ENCODE measurements at regions not wholly inside any gene's neighbourhood (a gene's known extent, or its start where the extent isn't known, plus 50 kb on each side); places are given as distances from the start of the nearest gene placed in this dataset.

DNA sequence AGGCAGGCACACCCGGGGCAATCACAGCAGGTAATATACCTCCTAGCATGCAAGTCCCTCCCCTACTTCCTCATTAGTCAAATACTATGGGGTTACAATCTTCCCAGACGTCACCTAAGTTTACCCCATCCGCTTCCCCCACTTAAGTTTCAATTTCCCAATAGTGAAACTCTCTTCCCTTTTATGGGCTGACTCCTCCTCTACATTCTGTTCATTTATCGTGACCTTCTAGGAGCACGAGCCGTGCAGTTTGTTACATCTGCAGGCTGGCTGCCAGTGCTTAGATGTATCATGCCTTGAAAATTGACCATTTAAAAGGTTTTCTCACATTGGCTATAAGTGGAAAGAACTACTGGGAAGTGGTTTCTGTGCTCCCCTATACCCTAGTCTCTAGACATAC, 1357.8 kb upstream of the CRIM1 start:
- no peaks in the 10 kb centered on the region for H4K20me1 ChIP-seq (ENCODE audit: control insufficient read depth, insufficient read depth, low read depth, low read length)
- H3K9me2 ChIP-seq (replicated peaks; ENCODE audit: control insufficient read depth, low read length), result no peaks in the 10 kb centered on the region
- no peaks in the 10 kb centered on the region for H3K9me3 ChIP-seq (ENCODE audit: control insufficient read depth, insufficient read depth, low read length)
- H3F3A ChIP-seq (ENCODE audit: control insufficient read depth, insufficient read depth), result no peaks in the 10 kb centered on the region
- H3K4me2 ChIP-seq (ENCODE audit: low read length), result no peak overlapping the region
- no peaks in the 10 kb centered on the region for H3K27me3 ChIP-seq (ENCODE audit: control insufficient read depth, low read length)
- no peak for TF ChIP-seq EZH2phosphoT487 (IDR thresholded peaks at IDR 0.05; ENCODE audit: borderline replicate concordance, low read length)
- TF ChIP-seq, protein P1, sequence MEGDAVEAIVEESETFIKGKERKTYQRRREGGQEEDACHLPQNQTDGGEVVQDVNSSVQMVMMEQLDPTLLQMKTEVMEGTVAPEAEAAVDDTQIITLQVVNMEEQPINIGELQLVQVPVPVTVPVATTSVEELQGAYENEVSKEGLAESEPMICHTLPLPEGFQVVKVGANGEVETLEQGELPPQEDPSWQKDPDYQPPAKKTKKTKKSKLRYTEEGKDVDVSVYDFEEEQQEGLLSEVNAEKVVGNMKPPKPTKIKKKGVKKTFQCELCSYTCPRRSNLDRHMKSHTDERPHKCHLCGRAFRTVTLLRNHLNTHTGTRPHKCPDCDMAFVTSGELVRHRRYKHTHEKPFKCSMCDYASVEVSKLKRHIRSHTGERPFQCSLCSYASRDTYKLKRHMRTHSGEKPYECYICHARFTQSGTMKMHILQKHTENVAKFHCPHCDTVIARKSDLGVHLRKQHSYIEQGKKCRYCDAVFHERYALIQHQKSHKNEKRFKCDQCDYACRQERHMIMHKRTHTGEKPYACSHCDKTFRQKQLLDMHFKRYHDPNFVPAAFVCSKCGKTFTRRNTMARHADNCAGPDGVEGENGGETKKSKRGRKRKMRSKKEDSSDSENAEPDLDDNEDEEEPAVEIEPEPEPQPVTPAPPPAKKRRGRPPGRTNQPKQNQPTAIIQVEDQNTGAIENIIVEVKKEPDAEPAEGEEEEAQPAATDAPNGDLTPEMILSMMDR (IDR thresholded peaks at IDR 0.05; ENCODE audit: low read depth, low read length, poor library complexity, severe bottlenecking), result no peak
- H3K36me3 ChIP-seq (ENCODE audit: control insufficient read depth, low read length), result no peaks in the 10 kb centered on the region
- no peaks in the 10 kb centered on the region for H3K79me2 ChIP-seq (ENCODE audit: control insufficient read depth, low read length)
- H3K4me3 ChIP-seq (ENCODE audit: low read length), result no peak overlapping the region
- H3K4me1 ChIP-seq (ENCODE audit: control insufficient read depth, low read length), result no peaks in the 10 kb centered on the region
- no peak overlapping the region for H3K27ac ChIP-seq (ENCODE audit: low read depth, low read length)

DNA sequence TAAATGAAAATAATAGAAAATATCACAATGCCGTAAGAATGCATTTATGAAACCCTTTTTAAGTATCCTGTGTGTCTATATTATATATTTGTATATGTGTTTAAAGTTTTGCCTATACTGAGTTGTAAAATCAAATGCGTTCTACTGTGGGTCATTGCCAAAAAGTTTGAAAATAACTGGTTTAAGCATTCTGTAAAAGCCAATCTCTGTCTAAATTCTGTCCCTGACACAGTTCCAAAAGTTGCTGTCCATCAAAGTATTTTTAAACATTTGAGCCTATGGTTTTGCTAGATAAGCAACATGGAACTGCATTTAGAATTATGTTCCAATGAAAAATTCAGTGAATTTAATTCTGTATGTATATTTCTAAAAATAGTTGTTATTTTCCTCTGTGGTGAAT, 1360.4 kb upstream of the CRIM1 start:
- Histone ChIP-seq H3K27me3 (ENCODE audit: control insufficient read depth, low read length) (no peaks in the 10 kb centered on the region), H3K36me3 (ENCODE audit: control insufficient read depth, low read length) (no peaks in the 10 kb centered on the region), H3K9me2 (replicated peaks; ENCODE audit: control insufficient read depth, low read length) (no peaks in the 10 kb centered on the region), H3K79me2 (ENCODE audit: control insufficient read depth, low read length) (no peaks in the 10 kb centered on the region), H3K9me3 (ENCODE audit: control insufficient read depth, insufficient read depth, low read length) (no peaks in the 10 kb centered on the region), H3F3A (ENCODE audit: control insufficient read depth, insufficient read depth) (no peaks in the 10 kb centered on the region), H3K4me1 (ENCODE audit: control insufficient read depth, low read length) (no peaks in the 10 kb centered on the region), H4K20me1 (ENCODE audit: control insufficient read depth, insufficient read depth, low read depth, low read length) (no peaks in the 10 kb centered on the region), H3K4me2 (ENCODE audit: low read length) (no peak overlapping the region), H3K27ac (ENCODE audit: low read depth, low read length) (no peak overlapping the region), H3K4me3 (ENCODE audit: low read length) (no peak overlapping the region)
- TF ChIP-seq, protein P1 (IDR thresholded peaks at IDR 0.05; ENCODE audit: low read depth, low read length, poor library complexity, severe bottlenecking), result no peak
- no peak for TF ChIP-seq EZH2phosphoT487 (IDR thresholded peaks at IDR 0.05; ENCODE audit: borderline replicate concordance, low read length)

DNA sequence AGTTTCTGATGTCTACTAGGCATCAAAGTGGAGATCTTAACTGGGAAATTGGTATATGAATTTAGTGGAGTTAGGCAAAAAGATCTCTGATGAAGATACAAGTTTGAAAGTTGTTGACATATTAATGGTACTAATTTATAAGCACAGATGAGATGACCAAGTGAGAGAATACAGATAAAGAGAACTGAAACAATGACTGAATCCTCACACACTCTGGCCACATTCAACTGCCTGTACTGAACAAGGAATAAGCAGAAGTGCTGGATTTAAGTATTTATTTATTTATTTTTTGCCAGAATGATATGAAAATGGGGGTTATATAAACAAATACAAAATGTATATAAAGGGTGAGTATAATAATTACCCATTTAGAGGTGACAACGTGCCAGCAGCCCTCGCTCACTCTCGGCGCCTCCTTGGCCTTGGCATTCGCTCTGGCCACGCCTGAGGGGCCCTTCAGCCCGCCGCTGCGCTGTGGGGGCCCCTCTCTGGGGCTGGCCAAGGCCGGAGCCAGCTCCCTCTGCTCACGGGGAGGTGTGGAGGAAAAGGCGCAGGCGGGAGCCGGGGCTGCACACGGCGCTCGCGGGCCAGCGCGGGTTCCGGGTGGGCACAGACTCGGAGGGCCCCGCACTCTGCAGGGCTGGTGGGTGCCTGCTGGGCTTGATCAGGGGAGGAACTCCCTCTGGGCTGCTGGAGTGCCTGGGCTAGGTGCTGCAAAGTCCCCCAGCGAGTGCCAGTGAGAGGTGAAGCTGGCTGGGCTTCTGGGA, 1363.9 kb upstream of the CRIM1 start:
- no peaks in the 10 kb centered on the region for H4K20me1 ChIP-seq (ENCODE audit: control insufficient read depth, insufficient read depth, low read depth, low read length)
- H3K9me2 ChIP-seq (replicated peaks; ENCODE audit: control insufficient read depth, low read length), result no peaks in the 10 kb centered on the region
- TF ChIP-seq, protein P1 (IDR thresholded peaks at IDR 0.05; ENCODE audit: low read depth, low read length, poor library complexity, severe bottlenecking), result no peak
- no peak for TF ChIP-seq EZH2phosphoT487 (IDR thresholded peaks at IDR 0.05; ENCODE audit: borderline replicate concordance, low read length)
- H3F3A ChIP-seq (ENCODE audit: control insufficient read depth, insufficient read depth), result no peaks in the 10 kb centered on the region
- H3K27me3 ChIP-seq (ENCODE audit: control insufficient read depth, low read length), result no peaks in the 10 kb centered on the region
- no peaks in the 10 kb centered on the region for H3K4me1 ChIP-seq (ENCODE audit: control insufficient read depth, low read length)
- H3K36me3 ChIP-seq (ENCODE audit: control insufficient read depth, low read length), result no peaks in the 10 kb centered on the region
- H3K4me2 ChIP-seq (ENCODE audit: low read length), result no peak overlapping the region
- H3K9me3 ChIP-seq (ENCODE audit: control insufficient read depth, insufficient read depth, low read length), result no peaks in the 10 kb centered on the region
- no peaks in the 10 kb centered on the region for H3K79me2 ChIP-seq (ENCODE audit: control insufficient read depth, low read length)
- H3K4me3 ChIP-seq (ENCODE audit: low read length), result no peak overlapping the region
- no peak overlapping the region for H3K27ac ChIP-seq (ENCODE audit: low read depth, low read length)
